Calu3 (cell line): ENCODE measurements at regions not wholly inside any gene's neighbourhood (a gene's known extent, or its start where the extent isn't known, plus 50 kb on each side); places are given as distances from the start of the nearest gene placed in this dataset.

ENCODE experiments used
- BruUV-seq: library from RNA; stranded (reverse); fragments of 400-500 nt; replicated peaks from 2 replicates; lab custom pipeline; 2021; lab: Mats Ljungman, UMichigan
- CTCF ChIA-PET: fragments of 300-600 bp; sonication (Branson Sonifier 250); formaldehyde crosslinking; loops from one replicate; lab custom pipeline; 2022; ENCODE audit warnings: antibody characterized with exemption; lab: Charles Lee
- DNase-seq: peaks from one replicate; pipeline ENCODE4 v3.0.0; 2022
- H3K27ac Mint-ChIP-seq: one replicate; pipeline ENCODE4 v1.8.0; 2022; ENCODE audit warnings: mixed read lengths; ENCODE audit not compliant: unreplicated experiment
- H3K27me3 Mint-ChIP-seq: one replicate; pipeline ENCODE4 v1.8.0; 2022; ENCODE audit warnings: mixed read lengths; ENCODE audit not compliant: unreplicated experiment
- H3K36me3 Mint-ChIP-seq: one replicate; pipeline ENCODE4 v1.8.0; 2022; ENCODE audit warnings: mild to moderate bottlenecking, moderate library complexity, mixed read lengths; ENCODE audit not compliant: insufficient read depth, unreplicated experiment
- H3K4me1 Mint-ChIP-seq: one replicate; pipeline ENCODE4 v1.8.0; 2022; ENCODE audit warnings: mild to moderate bottlenecking, low read depth, mixed read lengths; ENCODE audit not compliant: unreplicated experiment
- H3K4me3 Mint-ChIP-seq: one replicate; pipeline ENCODE4 v1.8.0; 2022; ENCODE audit warnings: mild to moderate bottlenecking, low read depth, moderate library complexity, mixed read lengths; ENCODE audit not compliant: unreplicated experiment
- H3K9me3 Mint-ChIP-seq: one replicate; pipeline ENCODE4 v1.8.0; 2022; ENCODE audit warnings: low read depth, mixed read lengths; ENCODE audit not compliant: unreplicated experiment
- CTCF ChIP-seq: fragments of 200-600 bp; IDR thresholded peaks from one replicate; pipeline ENCODE4 v1.8.0; 2022; ENCODE audit warnings: antibody characterized with exemption; ENCODE audit not compliant: unreplicated experiment
- intact Hi-C: fragments of 100-400 bp; cut with micrococcal nuclease; formaldehyde crosslinking; loops from one replicate; pipeline ENCODE4 v1.10.0; 2022; ENCODE audit not compliant: unreplicated experiment

- H3K4me3 Mint-ChIP-seq, result no peak overlapping the region
- DNase-seq, result no peak
- no TSS peak for BruUV-seq
- H3K27ac Mint-ChIP-seq, result no peak overlapping the region
- no peaks in the 10 kb centered on the region for H3K9me3 Mint-ChIP-seq
- H3K4me1 Mint-ChIP-seq, result no peaks in the 10 kb centered on the region
- CTCF ChIA-PET, result interaction anchor here (0.7 kb wide), 1 partner anchor 769 kb away, joined by 4 read pairs; no protein-coding TSS in a partner anchor
- TF ChIP-seq CTCF, result no peak
- H3K36me3 Mint-ChIP-seq, result no peaks in the 10 kb centered on the region
- intact Hi-C loops, result no loop called here
- H3K27me3 Mint-ChIP-seq, result no peaks in the 10 kb centered on the region
Measured at GRCh38 chr10:33461295-33461640, 126.8 kb upstream of the NRP1 start.

GRCh38 chr10:33460505-33461294 is 126.2 kb upstream of the NRP1 start:
- no peaks in the 10 kb centered on the region for H3K4me1 Mint-ChIP-seq
- no peak overlapping the region for H3K27ac Mint-ChIP-seq
- no peaks in the 10 kb centered on the region for H3K9me3 Mint-ChIP-seq
- no peaks in the 10 kb centered on the region for H3K27me3 Mint-ChIP-seq
- no peak overlapping the region for H3K4me3 Mint-ChIP-seq
- intact Hi-C loops, result no loop called here
- TF ChIP-seq CTCF, result no peak
- H3K36me3 Mint-ChIP-seq, result no peaks in the 10 kb centered on the region
- CTCF ChIA-PET, result interaction anchor here (0.7 kb wide), 1 partner anchor 513 kb away, joined by 4 read pairs; no protein-coding TSS in a partner anchor
- no TSS peak for BruUV-seq
- no peak for DNase-seq

- H3K36me3 Mint-ChIP-seq, result no peaks in the 10 kb centered on the region
- H3K9me3 Mint-ChIP-seq, result no peaks in the 10 kb centered on the region
- CTCF ChIA-PET, result interaction anchor here (0.6 to 0.7 kb wide), 2 partner anchors 90 to 514 kb away, joined by 3 to 4 read pairs; no protein-coding TSS in a partner anchor
- no peak for DNase-seq
- H3K4me3 Mint-ChIP-seq, result no peak overlapping the region
- no peak for TF ChIP-seq CTCF
- no peaks in the 10 kb centered on the region for H3K27me3 Mint-ChIP-seq
- BruUV-seq, result no TSS peak
- intact Hi-C loops, result no loop called here
- no peak overlapping the region for H3K27ac Mint-ChIP-seq
- H3K4me1 Mint-ChIP-seq, result no peaks in the 10 kb centered on the region
Measured at GRCh38 chr10:33459602-33460001, 125.1 kb upstream of the NRP1 start.

DNA sequence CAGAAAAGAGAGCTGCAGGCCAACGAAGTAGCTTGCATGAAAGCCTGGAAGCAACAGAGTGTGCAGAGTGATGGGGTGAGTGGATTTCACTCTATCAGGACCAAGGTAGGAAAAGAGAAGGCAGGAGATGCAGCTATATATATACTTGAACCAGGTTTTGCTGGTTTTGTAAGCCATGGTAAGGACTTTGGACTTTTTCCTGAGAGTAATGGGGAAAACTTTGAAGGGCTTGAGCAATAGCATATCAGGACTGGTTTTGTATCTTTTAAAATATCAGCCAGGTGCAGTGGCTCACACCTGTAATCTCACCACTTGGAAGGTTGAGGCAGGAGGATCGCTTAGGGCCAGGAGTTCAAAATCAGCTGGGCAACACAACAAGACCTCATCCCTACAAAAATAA is 120.6 kb upstream of the NRP1 start:
- no peak for DNase-seq
- BruUV-seq, result no TSS peak
- no peaks in the 10 kb centered on the region for H3K36me3 Mint-ChIP-seq
- H3K27ac Mint-ChIP-seq, result no peak overlapping the region
- peaks cover 6% of the 10 kb centered on the region for H3K9me3 Mint-ChIP-seq
- intact Hi-C loops, result no loop called here
- CTCF ChIA-PET, result no interaction called here
- H3K4me1 Mint-ChIP-seq, result no peaks in the 10 kb centered on the region
- no peaks in the 10 kb centered on the region for H3K27me3 Mint-ChIP-seq
- no peak for TF ChIP-seq CTCF
- no peak overlapping the region for H3K4me3 Mint-ChIP-seq
